Calu3 (cell line): ENCODE measurements at regions not wholly inside any gene's neighbourhood (a gene's known extent, or its start where the extent isn't known, plus 50 kb on each side); places are given as distances from the start of the nearest gene placed in this dataset.

Experiments used
- BruUV-seq: library from RNA; stranded (reverse); fragments of 400-500 nt; replicated peaks from 2 replicates; lab custom pipeline; 2021; lab: Mats Ljungman, UMichigan
- CTCF ChIA-PET: fragments of 300-600 bp; sonication (Branson Sonifier 250); formaldehyde crosslinking; loops from one replicate; lab custom pipeline; 2022; ENCODE audit warnings: antibody characterized with exemption; lab: Charles Lee
- DNase-seq: peaks from one replicate; pipeline ENCODE4 v3.0.0; 2022
- H3K27ac Mint-ChIP-seq: one replicate; pipeline ENCODE4 v1.8.0; 2022; ENCODE audit warnings: mixed read lengths; ENCODE audit not compliant: unreplicated experiment
- H3K27me3 Mint-ChIP-seq: one replicate; pipeline ENCODE4 v1.8.0; 2022; ENCODE audit warnings: mixed read lengths; ENCODE audit not compliant: unreplicated experiment
- H3K36me3 Mint-ChIP-seq: one replicate; pipeline ENCODE4 v1.8.0; 2022; ENCODE audit warnings: mild to moderate bottlenecking, moderate library complexity, mixed read lengths; ENCODE audit not compliant: insufficient read depth, unreplicated experiment
- H3K4me1 Mint-ChIP-seq: one replicate; pipeline ENCODE4 v1.8.0; 2022; ENCODE audit warnings: mild to moderate bottlenecking, low read depth, mixed read lengths; ENCODE audit not compliant: unreplicated experiment
- H3K4me3 Mint-ChIP-seq: one replicate; pipeline ENCODE4 v1.8.0; 2022; ENCODE audit warnings: mild to moderate bottlenecking, low read depth, moderate library complexity, mixed read lengths; ENCODE audit not compliant: unreplicated experiment
- H3K9me3 Mint-ChIP-seq: one replicate; pipeline ENCODE4 v1.8.0; 2022; ENCODE audit warnings: low read depth, mixed read lengths; ENCODE audit not compliant: unreplicated experiment
- intact Hi-C: fragments of 100-400 bp; cut with micrococcal nuclease; formaldehyde crosslinking; loops from one replicate; pipeline ENCODE4 v1.10.0; 2022; ENCODE audit not compliant: unreplicated experiment
- TF ChIP-seq, protein P1 (sequence below): fragments of 200-600 bp; IDR thresholded peaks from one replicate; pipeline ENCODE4 v1.8.0; 2022; ENCODE audit warnings: antibody characterized with exemption; ENCODE audit not compliant: unreplicated experiment

DNA sequence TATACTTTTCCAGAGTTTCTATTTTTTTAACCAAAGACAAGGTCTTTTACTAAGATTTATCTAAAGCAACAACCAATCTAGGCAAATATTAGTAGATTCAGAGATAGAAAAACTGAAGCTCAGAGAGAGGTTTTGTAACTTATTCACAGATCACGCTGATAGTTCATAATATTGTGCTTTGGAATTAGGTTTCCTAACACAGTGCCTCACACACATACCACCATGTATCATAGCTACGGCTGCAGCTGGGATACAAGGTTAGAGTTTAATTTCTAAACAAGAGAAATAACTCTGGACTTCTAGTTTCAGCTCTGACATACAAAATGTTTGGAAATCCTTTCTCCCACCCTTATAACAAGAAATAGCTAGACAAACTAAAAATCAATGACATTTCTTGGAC, 565.7 kb downstream of the PYDC2 start:
- Mint-ChIP-seq H3K4me1 (no peaks in the 10 kb centered on the region), H3K27ac (no peak overlapping the region), H3K36me3 (no peaks in the 10 kb centered on the region), H3K27me3 (no peaks in the 10 kb centered on the region), H3K4me3 (no peak overlapping the region), H3K9me3 (no peaks in the 10 kb centered on the region)
- DNase-seq: no peak
- CTCF ChIA-PET: no interaction called here
- no TSS peak for BruUV-seq
- intact Hi-C loops: no loop called here
- TF ChIP-seq, protein P1, sequence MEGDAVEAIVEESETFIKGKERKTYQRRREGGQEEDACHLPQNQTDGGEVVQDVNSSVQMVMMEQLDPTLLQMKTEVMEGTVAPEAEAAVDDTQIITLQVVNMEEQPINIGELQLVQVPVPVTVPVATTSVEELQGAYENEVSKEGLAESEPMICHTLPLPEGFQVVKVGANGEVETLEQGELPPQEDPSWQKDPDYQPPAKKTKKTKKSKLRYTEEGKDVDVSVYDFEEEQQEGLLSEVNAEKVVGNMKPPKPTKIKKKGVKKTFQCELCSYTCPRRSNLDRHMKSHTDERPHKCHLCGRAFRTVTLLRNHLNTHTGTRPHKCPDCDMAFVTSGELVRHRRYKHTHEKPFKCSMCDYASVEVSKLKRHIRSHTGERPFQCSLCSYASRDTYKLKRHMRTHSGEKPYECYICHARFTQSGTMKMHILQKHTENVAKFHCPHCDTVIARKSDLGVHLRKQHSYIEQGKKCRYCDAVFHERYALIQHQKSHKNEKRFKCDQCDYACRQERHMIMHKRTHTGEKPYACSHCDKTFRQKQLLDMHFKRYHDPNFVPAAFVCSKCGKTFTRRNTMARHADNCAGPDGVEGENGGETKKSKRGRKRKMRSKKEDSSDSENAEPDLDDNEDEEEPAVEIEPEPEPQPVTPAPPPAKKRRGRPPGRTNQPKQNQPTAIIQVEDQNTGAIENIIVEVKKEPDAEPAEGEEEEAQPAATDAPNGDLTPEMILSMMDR: no peak

DNA sequence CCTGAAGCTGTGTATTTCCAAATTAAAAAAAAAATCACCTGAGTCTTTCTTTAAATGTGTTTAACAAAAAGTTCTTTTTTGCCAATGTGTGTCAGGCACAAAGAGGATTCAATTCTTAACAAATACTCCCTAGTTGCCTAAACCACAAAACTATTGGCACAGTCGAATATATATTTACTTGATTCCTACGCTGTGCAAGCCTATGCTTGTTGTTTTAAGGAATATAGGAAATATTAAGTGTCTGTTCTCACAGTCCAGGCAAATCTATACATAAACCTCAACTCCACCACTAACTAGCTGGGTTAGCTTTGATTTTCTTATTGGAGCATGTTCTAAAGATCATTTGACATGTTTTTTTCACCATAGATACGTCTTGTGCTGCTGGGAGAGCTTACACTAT, 571.0 kb downstream of the PYDC2 start:
- Mint-ChIP-seq H3K4me3 (no peak overlapping the region), H3K36me3 (no peaks in the 10 kb centered on the region), H3K27me3 (no peaks in the 10 kb centered on the region), H3K27ac (no peak overlapping the region), H3K9me3 (no peaks in the 10 kb centered on the region), H3K4me1 (no peaks in the 10 kb centered on the region)
- DNase-seq: no peak
- no TSS peak for BruUV-seq
- intact Hi-C loops: no loop called here
- TF ChIP-seq, protein P1: no peak
- CTCF ChIA-PET: interaction anchor here (0.8 kb wide), 1 partner anchor 17 kb away, joined by 3 read pairs; no protein-coding TSS in a partner anchor

DNA sequence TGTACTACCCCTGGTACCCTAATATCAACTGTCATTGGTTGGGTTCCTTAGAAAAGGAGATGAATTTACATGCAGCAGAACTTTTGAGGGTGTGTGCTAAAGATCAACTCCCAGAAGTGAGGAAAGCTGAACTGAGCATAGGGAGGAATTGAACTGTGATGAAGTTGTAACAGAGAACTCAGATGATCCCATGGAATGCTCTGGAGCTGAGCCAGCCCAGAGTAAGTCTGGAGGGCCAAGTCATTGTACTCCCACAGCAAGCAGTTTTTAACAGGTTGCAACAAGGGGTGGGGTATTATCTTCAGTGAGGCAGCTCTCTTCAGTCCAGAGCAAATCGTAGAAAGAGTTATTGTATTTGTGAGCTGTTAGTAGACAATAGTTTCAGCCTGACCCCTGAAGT, 572.3 kb downstream of the PYDC2 start:
- Mint-ChIP-seq H3K4me1 (no peaks in the 10 kb centered on the region), H3K9me3 (no peaks in the 10 kb centered on the region), H3K27ac (no peak overlapping the region), H3K4me3 (no peak overlapping the region), H3K27me3 (no peaks in the 10 kb centered on the region), H3K36me3 (no peaks in the 10 kb centered on the region)
- CTCF ChIA-PET: no interaction called here
- no peak for DNase-seq
- intact Hi-C loops: no loop called here
- no TSS peak for BruUV-seq
- TF ChIP-seq, protein P1: no peak

DNA sequence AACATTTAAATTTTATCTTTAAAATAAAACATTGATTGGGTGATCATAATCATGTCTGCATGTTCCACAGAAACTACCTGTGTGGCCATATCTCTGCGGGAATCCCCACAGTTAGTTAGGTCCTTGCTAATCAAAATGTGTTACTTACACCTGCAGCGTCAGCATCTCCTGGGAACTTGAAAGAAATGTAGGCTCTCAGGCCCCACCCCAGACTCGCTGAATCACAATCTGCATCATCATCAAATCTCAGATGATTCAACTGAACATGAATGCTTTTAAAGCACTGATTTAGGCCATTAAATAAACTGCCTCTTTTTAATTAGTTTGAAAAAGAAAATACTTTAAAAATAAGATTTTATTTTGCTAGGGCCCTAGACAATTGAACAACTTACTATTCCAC, 577.8 kb downstream of the PYDC2 start:
- H3K9me3 Mint-ChIP-seq: no peaks in the 10 kb centered on the region
- TF ChIP-seq, protein P1: no peak
- no peaks in the 10 kb centered on the region for H3K27me3 Mint-ChIP-seq
- H3K4me3 Mint-ChIP-seq: no peak overlapping the region
- no peak for DNase-seq
- BruUV-seq: no TSS peak
- intact Hi-C loops: no loop called here
- no peaks in the 10 kb centered on the region for H3K4me1 Mint-ChIP-seq
- no peak overlapping the region for H3K27ac Mint-ChIP-seq
- CTCF ChIA-PET: no interaction called here
- no peaks in the 10 kb centered on the region for H3K36me3 Mint-ChIP-seq

DNA sequence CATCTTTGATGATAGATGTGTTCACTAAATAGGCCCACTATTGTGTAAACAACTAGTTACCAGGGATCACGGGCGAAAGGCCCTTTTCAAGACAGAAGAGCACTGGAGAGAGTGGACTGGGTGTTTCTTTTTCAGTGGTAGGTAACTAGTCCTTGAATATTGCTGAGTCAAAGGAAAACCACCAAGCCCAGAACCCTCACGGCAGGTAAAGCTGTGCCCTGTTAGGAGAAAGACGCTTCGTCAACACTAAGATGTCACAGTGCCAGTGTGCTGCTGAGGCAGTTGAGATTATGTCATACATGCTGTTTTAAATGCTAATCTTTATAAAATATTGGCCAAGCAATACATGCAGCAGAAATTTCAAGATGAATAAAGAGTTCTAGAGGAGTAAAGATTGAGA, 578.6 kb downstream of the PYDC2 start:
- no peak overlapping the region for H3K4me3 Mint-ChIP-seq
- H3K9me3 Mint-ChIP-seq: no peaks in the 10 kb centered on the region
- intact Hi-C loops: no loop called here
- no peak for DNase-seq
- no peaks in the 10 kb centered on the region for H3K27me3 Mint-ChIP-seq
- BruUV-seq: no TSS peak
- TF ChIP-seq, protein P1: no peak
- no peaks in the 10 kb centered on the region for H3K4me1 Mint-ChIP-seq
- no peaks in the 10 kb centered on the region for H3K36me3 Mint-ChIP-seq
- no peak overlapping the region for H3K27ac Mint-ChIP-seq
- CTCF ChIA-PET: no interaction called here
